Brain microvascular endothelial cell (primary cell): ENCODE measurements at regions not wholly inside any gene's neighbourhood (a gene's known extent, or its start where the extent isn't known, plus 50 kb on each side); places are given as distances from the start of the nearest gene placed in this dataset.

Experiments
- DNase-seq: peaks from one replicate; pipeline ENCODE4 v3.0.0-alpha.2; 2020
- H3K27ac ChIP-seq: fragments of 250-450 bp; sonication (Bioruptor Pico); 2 replicates; pipeline ENCODE4 v1.5.1; 2020; ENCODE audit warnings: mild to moderate bottlenecking, moderate library complexity
- H3K27me3 ChIP-seq: fragments of 250-450 bp; sonication (Bioruptor Pico); replicated peaks from 2 replicates; pipeline ENCODE4 v1.5.1; 2020; ENCODE audit warnings: mild to moderate bottlenecking
- H3K36me3 ChIP-seq: fragments of 250-450 bp; sonication (Bioruptor Pico); replicated peaks from 2 replicates; pipeline ENCODE4 v1.5.1; 2020; ENCODE audit warnings: mild to moderate bottlenecking
- H3K4me3 ChIP-seq: 2 replicates; pipeline ENCODE4 v1.5.1; 2011; ENCODE audit warnings: low read depth, mild to moderate bottlenecking, control low read depth, low read length, moderate library complexity
- in situ Hi-C: cut with HindIII; loops from 2 replicates; pipeline ENCODE4 v1.10.0; 2017; ENCODE audit warnings: low sequenced_read_pairs, low pct_ligation_motif_present
- TF ChIP-seq, protein P1 (sequence below): IDR thresholded peaks from 2 replicates; pipeline ENCODE4 v1.5.1; 2011; ENCODE audit warnings: low read depth, mild to moderate bottlenecking, moderate library complexity, low read length, control low read depth, inconsistent platforms; ENCODE audit errors: missing control alignments

DNA sequence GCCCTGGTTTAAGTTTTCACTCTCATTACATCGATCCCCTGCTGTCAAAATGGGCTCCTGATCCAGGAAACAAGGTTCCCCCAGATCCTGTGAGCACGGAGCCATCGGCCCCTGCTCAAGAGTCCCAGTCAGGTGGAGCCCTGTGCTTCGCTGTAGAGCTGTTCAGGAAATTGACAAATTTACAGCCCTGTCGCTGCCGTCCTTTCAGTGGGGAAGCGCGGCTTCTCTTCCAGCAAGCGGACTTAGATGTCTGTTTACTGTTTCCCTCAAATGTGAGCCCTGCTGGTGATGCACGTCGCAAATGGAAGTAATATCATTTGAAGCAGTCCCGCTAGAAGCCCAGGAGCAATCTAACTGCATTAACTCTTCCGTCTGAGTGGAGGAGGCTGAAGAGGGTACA is 760.9 kb upstream of the WWC1 start:
- in situ Hi-C loops: no loop called here
- H3K36me3 ChIP-seq: no peaks in the 10 kb centered on the region
- no peaks in the 10 kb centered on the region for H3K27me3 ChIP-seq
- H3K4me3 ChIP-seq: no peak overlapping the region
- no peak overlapping the region for H3K27ac ChIP-seq
- TF ChIP-seq, protein P1, sequence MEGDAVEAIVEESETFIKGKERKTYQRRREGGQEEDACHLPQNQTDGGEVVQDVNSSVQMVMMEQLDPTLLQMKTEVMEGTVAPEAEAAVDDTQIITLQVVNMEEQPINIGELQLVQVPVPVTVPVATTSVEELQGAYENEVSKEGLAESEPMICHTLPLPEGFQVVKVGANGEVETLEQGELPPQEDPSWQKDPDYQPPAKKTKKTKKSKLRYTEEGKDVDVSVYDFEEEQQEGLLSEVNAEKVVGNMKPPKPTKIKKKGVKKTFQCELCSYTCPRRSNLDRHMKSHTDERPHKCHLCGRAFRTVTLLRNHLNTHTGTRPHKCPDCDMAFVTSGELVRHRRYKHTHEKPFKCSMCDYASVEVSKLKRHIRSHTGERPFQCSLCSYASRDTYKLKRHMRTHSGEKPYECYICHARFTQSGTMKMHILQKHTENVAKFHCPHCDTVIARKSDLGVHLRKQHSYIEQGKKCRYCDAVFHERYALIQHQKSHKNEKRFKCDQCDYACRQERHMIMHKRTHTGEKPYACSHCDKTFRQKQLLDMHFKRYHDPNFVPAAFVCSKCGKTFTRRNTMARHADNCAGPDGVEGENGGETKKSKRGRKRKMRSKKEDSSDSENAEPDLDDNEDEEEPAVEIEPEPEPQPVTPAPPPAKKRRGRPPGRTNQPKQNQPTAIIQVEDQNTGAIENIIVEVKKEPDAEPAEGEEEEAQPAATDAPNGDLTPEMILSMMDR: no peak
- DNase-seq: no peak

DNA sequence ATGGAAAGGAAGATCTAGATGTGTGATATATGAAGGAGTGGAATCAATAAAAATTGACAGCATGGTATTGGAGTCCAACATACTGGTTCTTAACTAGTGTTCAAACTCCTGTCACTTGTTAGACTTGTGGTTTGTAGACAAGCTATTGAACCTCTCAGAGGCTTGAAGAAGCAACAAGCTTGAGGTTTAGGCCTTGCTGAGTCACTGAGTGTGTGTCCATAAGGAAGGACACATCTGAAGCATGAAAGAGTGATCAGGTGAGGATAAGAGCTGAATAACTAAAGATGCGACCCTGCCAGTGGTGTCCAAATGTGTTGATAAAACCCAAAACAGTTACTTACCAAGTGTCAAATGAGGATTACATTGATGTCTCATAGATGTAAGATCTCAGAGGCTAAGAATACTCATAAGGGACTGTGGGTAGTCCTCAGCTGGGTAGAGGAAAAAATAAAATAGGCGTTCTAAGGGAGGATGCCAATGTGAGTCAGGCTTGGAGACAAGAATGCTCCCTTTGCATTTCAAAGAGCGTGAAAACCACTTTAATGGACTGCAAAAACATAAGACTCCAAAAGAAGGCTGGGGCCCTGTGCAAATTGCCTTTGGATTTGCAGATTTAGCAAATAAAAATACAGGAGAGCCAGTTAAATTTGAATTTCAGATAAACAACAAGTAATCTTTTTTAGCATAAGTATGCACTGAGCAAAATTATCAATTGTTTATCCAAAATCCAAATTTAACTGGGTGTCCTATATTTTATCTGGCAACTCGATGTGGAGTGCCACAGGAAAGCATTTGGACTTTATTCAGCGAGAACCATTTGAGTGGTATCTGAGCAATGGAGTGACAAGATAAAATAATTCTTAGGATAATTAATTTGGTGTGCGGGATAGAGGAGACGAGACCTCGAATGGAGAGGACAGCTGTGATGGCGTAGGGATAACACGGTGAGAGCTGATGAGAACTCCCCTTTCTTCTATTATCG is 757.3 kb upstream of the WWC1 start:
- no peak for DNase-seq
- Histone ChIP-seq H3K36me3 (no peaks in the 10 kb centered on the region), H3K4me3 (no peak overlapping the region), H3K27ac (no peak overlapping the region), H3K27me3 (no peaks in the 10 kb centered on the region)
- TF ChIP-seq, protein P1: no peak
- in situ Hi-C loops: no loop called here

GRCh38 chr5:167539747-167540146 is 751.7 kb upstream of the WWC1 start:
- H3K27ac ChIP-seq: no peak overlapping the region
- in situ Hi-C loops: no loop called here
- no peak for DNase-seq
- no peak overlapping the region for H3K4me3 ChIP-seq
- TF ChIP-seq, protein P1: no peak
- no peaks in the 10 kb centered on the region for H3K36me3 ChIP-seq
- no peaks in the 10 kb centered on the region for H3K27me3 ChIP-seq

DNA sequence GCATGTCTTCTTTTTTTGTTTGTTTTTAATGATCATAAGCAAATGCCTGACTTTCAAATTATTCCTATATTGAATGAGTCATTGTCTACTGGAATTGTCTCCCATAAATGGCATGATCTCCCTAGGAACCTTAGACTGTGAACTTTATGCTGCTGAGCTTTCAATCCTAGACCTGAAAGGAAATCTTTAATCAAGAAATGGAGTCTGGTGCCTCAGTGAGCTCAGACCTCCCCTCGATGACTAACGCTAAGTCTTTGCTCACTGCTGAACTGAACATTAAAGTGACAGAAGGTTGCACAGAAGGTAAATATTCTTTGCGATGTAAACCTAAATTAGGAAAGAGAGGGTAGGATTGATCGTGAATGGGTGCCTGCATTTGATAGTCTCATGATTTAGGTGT is 745.2 kb upstream of the WWC1 start:
- H3K36me3 ChIP-seq: no peaks in the 10 kb centered on the region
- TF ChIP-seq, protein P1: no peak
- H3K27me3 ChIP-seq: no peaks in the 10 kb centered on the region
- no peak overlapping the region for H3K4me3 ChIP-seq
- H3K27ac ChIP-seq: no peak overlapping the region
- DNase-seq: no peak
- in situ Hi-C loops: no loop called here

DNA sequence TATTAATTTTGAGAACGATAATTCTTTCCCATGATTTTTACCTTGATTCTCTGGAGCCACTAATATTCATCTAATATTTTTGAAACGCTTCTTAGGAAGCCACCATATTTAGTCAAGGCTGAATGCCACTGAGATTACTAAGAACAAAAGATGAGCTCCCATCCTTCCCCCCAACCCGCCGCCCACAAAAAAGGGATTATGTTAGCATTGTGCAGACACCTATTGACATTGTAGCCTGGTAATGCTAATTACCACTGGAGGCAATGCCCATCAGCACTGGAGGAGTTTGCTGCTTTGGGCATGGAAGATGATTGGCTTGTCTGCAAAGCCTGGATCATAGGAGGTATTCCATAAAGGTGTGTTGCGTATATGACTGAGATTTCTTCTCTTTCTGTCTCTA is 739.1 kb upstream of the WWC1 start:
- no peaks in the 10 kb centered on the region for H3K27me3 ChIP-seq
- DNase-seq: no peak
- no peak overlapping the region for H3K4me3 ChIP-seq
- no peak overlapping the region for H3K27ac ChIP-seq
- in situ Hi-C loops: no loop called here
- TF ChIP-seq, protein P1: no peak
- no peaks in the 10 kb centered on the region for H3K36me3 ChIP-seq
